Mesendoderm (in vitro differentiated cells): ENCODE measurements at regions not wholly inside any gene's neighbourhood (a gene's known extent, or its start where the extent isn't known, plus 50 kb on each side); places are given as distances from the start of the nearest gene placed in this dataset.

Experiments
- DNase-seq: peaks from one replicate; pipeline ENCODE4 v3.0.0; 2013
- H2AK5ac ChIP-seq: 2 replicates; pipeline ENCODE4 v1.6.1; 2013; ENCODE audit warnings: low read length, inconsistent platforms
- H2BK120ac ChIP-seq: 2 replicates; pipeline ENCODE4 v1.6.1; 2013; ENCODE audit warnings: low read depth, mild to moderate bottlenecking, low read length, moderate library complexity, mixed read lengths
- H2BK15ac ChIP-seq: replicated peaks from 2 replicates; pipeline ENCODE4 v1.6.1; 2013; ENCODE audit warnings: low read depth, mild to moderate bottlenecking, moderate library complexity
- H2BK5ac ChIP-seq: 2 replicates; pipeline ENCODE4 v1.6.1; 2013; ENCODE audit warnings: low read length, inconsistent platforms
- H3K18ac ChIP-seq: 2 replicates; pipeline ENCODE4 v1.6.1; 2013; ENCODE audit warnings: mild to moderate bottlenecking, low read length, mixed read lengths
- H3K23ac ChIP-seq: one replicate; pipeline ENCODE4 v1.6.1; 2013; ENCODE audit warnings: low read length
- H3K27ac ChIP-seq: 2 replicates; pipeline ENCODE4 v1.5.1; 2013; ENCODE audit warnings: low read depth, mild to moderate bottlenecking, inconsistent platforms, low read length, moderate library complexity
- H3K27me3 ChIP-seq: 2 replicates; pipeline ENCODE4 v1.6.1; 2013; ENCODE audit warnings: low read length, control low read depth, mild to moderate bottlenecking, inconsistent platforms; ENCODE audit not compliant: insufficient read depth, poor library complexity
- H3K36me3 ChIP-seq: 2 replicates; pipeline ENCODE4 v1.6.1; 2013; ENCODE audit warnings: low read length, inconsistent platforms; ENCODE audit not compliant: control insufficient read depth, insufficient read depth
- H3K4ac ChIP-seq: one replicate; pipeline ENCODE4 v1.6.1; 2013; ENCODE audit warnings: low read depth, mild to moderate bottlenecking, low read length, moderate library complexity
- H3K4me1 ChIP-seq: 2 replicates; pipeline ENCODE4 v1.6.1; 2013; ENCODE audit warnings: low read depth, low read length, inconsistent platforms; ENCODE audit not compliant: control insufficient read depth
- H3K4me2 ChIP-seq: 2 replicates; pipeline ENCODE4 v1.6.1; 2013; ENCODE audit warnings: low read length
- H3K4me3 ChIP-seq: 2 replicates; pipeline ENCODE4 v1.5.1; 2013; ENCODE audit warnings: mild to moderate bottlenecking, low read length
- H3K56ac ChIP-seq: one replicate; pipeline ENCODE4 v1.6.1; 2013; ENCODE audit warnings: low read length
- H3K79me1 ChIP-seq: 2 replicates; pipeline ENCODE4 v1.6.1; 2013; ENCODE audit warnings: low read length, inconsistent platforms
- H3K79me2 ChIP-seq: 2 replicates; pipeline ENCODE4 v1.6.1; 2013; ENCODE audit warnings: mild to moderate bottlenecking, low read length; ENCODE audit not compliant: control insufficient read depth, insufficient read depth
- H3K9ac ChIP-seq: 2 replicates; pipeline ENCODE4 v1.6.1; 2013; ENCODE audit warnings: low read length, inconsistent platforms
- H4K5ac ChIP-seq: one replicate; pipeline ENCODE4 v1.6.1; 2013; ENCODE audit warnings: low read length
- H4K8ac ChIP-seq: one replicate; pipeline ENCODE4 v1.6.1; 2013; ENCODE audit warnings: low read depth, mild to moderate bottlenecking, control low read depth, low read length, moderate library complexity
- WGBS: extraction: QIAGEN DNeasy Blood & Tissue Kit; methylation state at CpG from one replicate; pipeline ENCODE4 v1.1.7; 2013; ENCODE audit warnings: low lambda C conversion rate, missing lambda C conversion rate; ENCODE audit not compliant: insufficient coverage; ENCODE audit errors: extremely low coverage; 5-methylcytosine and 5-hydroxymethylcytosine counted together

DNA sequence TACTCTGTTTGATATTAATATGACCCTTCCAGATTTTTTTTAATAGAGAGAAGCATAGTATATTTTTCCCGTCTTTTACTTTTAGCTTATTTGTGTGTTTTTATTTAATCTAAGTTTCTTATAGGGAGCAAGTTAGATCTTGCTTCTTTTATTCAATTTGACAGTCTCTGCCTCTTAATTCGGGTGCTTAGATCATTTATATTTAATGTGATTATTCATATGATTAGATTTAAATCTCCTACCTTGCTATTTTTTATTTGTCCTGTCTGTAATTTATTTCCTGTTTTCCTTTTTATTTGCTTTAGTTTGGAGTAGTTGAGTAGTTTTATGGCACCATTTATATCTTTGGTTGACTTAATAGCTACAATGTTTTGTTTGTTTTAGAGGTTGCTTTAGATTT, 66.1 kb downstream of the GJD2 start:
- H3K27me3 ChIP-seq = no peaks in the 10 kb centered on the region
- WGBS = no CpG with 5 or more reads among the region's 2 CpGs
- no peak overlapping the region for H3K4me3 ChIP-seq
- no peak overlapping the region for H3K27ac ChIP-seq
- no peaks in the 10 kb centered on the region for H3K4me1 ChIP-seq
- no peak overlapping the region for H4K8ac ChIP-seq
- H3K79me1 ChIP-seq = no peaks in the 10 kb centered on the region
- H2BK5ac ChIP-seq = no peak overlapping the region
- H3K36me3 ChIP-seq = no peaks in the 10 kb centered on the region
- H4K5ac ChIP-seq = no peak overlapping the region
- no peak overlapping the region for H3K4me2 ChIP-seq
- no peak overlapping the region for H3K4ac ChIP-seq
- H2AK5ac ChIP-seq = no peak overlapping the region
- no peak overlapping the region for H2BK120ac ChIP-seq
- DNase-seq = no peak
- no peaks in the 10 kb centered on the region for H3K79me2 ChIP-seq
- no peak overlapping the region for H3K18ac ChIP-seq
- no peak overlapping the region for H2BK15ac ChIP-seq
- no peak overlapping the region for H3K9ac ChIP-seq
- H3K56ac ChIP-seq = no peak overlapping the region
- H3K23ac ChIP-seq = no peak overlapping the region

DNA sequence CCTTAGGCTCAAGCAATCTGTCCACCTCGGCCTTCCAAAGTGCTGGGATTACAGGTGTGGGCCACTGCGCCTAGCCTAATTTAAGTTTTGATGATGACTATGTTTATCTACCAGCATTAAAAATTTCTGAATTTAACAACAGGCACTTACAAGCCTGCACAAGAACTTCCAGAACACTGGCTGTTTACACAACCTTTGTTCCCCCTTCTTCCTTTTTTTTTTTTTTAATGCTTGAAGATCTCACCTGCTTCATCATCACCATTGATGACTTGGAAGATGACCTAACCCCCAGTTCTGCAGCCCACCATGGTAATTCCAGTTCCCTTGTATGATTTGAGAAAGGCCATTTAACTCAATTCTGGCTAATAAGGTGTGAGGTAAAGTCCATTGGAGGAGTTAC, 70.4 kb downstream of the GJD2 start:
- Histone ChIP-seq H4K8ac (no peak overlapping the region), H3K79me1 (no peaks in the 10 kb centered on the region), H3K36me3 (no peaks in the 10 kb centered on the region), H4K5ac (no peak overlapping the region), H3K23ac (no peak overlapping the region), H3K56ac (no peak overlapping the region), H2AK5ac (no peak overlapping the region), H3K79me2 (no peaks in the 10 kb centered on the region), H2BK5ac (no peak overlapping the region), H2BK15ac (no peak overlapping the region), H3K4me2 (no peak overlapping the region), H3K27me3 (no peaks in the 10 kb centered on the region), H2BK120ac (no peak overlapping the region), H3K18ac (no peak overlapping the region), H3K4ac (no peak overlapping the region), H3K27ac (no peak overlapping the region), H3K9ac (no peak overlapping the region), H3K4me1 (no peaks in the 10 kb centered on the region), H3K4me3 (no peak overlapping the region)
- no peak for DNase-seq
- WGBS = no CpG with 5 or more reads among the region's 2 CpGs

DNA sequence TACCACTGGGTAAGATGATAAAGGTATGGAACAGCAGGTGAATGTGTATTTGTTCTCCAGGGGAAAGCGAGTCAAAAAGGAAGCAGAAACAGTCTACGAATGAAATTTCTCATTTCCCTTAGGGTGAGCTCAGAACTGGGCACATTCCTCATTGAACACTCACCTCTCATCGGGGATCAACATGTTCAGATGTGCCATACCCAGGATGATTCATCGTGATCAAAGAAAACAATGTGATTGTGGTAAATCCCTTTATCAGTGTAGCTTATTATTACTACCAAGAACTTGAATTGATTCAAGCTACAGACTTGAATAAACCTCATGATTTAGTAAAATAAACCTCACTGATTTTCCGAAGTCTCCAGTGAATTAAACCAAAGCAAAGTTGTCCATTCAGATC, 72.1 kb downstream of the GJD2 start:
- H2AK5ac ChIP-seq = no peak overlapping the region
- no peaks in the 10 kb centered on the region for H3K79me1 ChIP-seq
- H2BK5ac ChIP-seq = no peak overlapping the region
- H3K4me1 ChIP-seq = no peaks in the 10 kb centered on the region
- H2BK15ac ChIP-seq = no peak overlapping the region
- no peak overlapping the region for H3K23ac ChIP-seq
- H3K18ac ChIP-seq = no peak overlapping the region
- no peak for DNase-seq
- H3K56ac ChIP-seq = no peak overlapping the region
- H3K79me2 ChIP-seq = no peaks in the 10 kb centered on the region
- H3K4me2 ChIP-seq = no peak overlapping the region
- H3K9ac ChIP-seq = no peak overlapping the region
- H3K4me3 ChIP-seq = no peak overlapping the region
- H3K36me3 ChIP-seq = no peaks in the 10 kb centered on the region
- no peaks in the 10 kb centered on the region for H3K27me3 ChIP-seq
- WGBS = no CpG with 5 or more reads among the region's 5 CpGs
- H3K4ac ChIP-seq = no peak overlapping the region
- no peak overlapping the region for H4K5ac ChIP-seq
- no peak overlapping the region for H3K27ac ChIP-seq
- no peak overlapping the region for H4K8ac ChIP-seq
- H2BK120ac ChIP-seq = no peak overlapping the region

DNA sequence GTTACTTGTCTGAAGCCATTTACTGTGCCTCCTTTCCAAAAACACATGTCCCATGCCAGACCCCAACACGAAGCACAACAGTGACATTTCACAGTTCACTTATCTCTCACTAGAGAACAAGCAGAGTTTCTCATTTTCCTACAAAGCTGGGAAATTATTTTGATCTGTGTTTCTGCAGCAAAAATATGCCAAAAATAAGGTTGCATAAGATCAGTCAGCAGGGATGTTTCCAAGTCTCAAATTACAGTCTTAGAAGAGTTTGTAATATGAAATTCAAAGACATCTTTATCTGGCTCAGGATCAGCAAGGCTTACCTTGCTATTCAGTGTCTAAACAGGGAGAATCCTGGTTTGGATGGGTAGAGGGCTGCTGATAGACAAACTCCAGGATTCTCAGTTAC, 75.5 kb downstream of the GJD2 start:
- Histone ChIP-seq H3K4me2 (no peak overlapping the region), H2BK5ac (no peak overlapping the region), H3K79me2 (no peaks in the 10 kb centered on the region), H2AK5ac (no peak overlapping the region), H3K9ac (no peak overlapping the region), H3K4me3 (no peak overlapping the region), H3K56ac (no peak overlapping the region), H3K4me1 (no peaks in the 10 kb centered on the region), H3K79me1 (no peaks in the 10 kb centered on the region), H4K8ac (no peak overlapping the region), H3K36me3 (no peaks in the 10 kb centered on the region), H4K5ac (no peak overlapping the region), H3K23ac (no peak overlapping the region), H3K27ac (no peak overlapping the region), H2BK15ac (no peak overlapping the region), H3K27me3 (no peaks in the 10 kb centered on the region), H2BK120ac (no peak overlapping the region), H3K18ac (no peak overlapping the region), H3K4ac (no peak overlapping the region)
- DNase-seq = no peak
- WGBS = no CpG with 5 or more reads among the region's 1 CpG

DNA sequence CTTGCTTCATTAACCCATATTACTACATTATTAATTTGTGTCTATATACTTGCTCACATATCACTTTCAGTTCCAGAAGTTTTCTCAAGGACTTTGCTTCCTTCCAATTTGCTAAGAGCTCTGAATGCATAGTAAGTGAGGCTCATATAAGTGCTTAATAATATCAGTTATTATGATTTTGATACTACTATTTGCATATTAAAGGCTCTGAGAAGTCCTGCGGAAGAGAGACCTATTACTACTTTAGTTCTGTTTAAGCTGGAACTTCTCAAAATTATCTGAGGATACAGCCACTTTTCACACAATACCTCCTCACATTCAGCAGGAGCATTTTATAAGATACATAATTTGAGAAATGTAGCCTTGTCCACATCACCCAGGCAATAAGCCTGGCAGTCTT, 81.6 kb downstream of the GJD2 start:
- Histone ChIP-seq H3K27me3 (no peaks in the 10 kb centered on the region), H2BK15ac (no peak overlapping the region), H3K4me2 (no peak overlapping the region), H3K23ac (no peak overlapping the region), H3K4me3 (no peak overlapping the region), H3K79me2 (no peaks in the 10 kb centered on the region), H4K8ac (no peak overlapping the region), H3K36me3 (no peaks in the 10 kb centered on the region), H2AK5ac (no peak overlapping the region), H2BK5ac (no peak overlapping the region), H3K27ac (no peak overlapping the region), H3K18ac (no peak overlapping the region), H2BK120ac (no peak overlapping the region), H3K4me1 (no peaks in the 10 kb centered on the region), H3K4ac (no peak overlapping the region), H3K9ac (no peak overlapping the region), H4K5ac (no peak overlapping the region), H3K56ac (no peak overlapping the region), H3K79me1 (no peaks in the 10 kb centered on the region)
- WGBS = no CpG with 5 or more reads among the region's 1 CpG
- no peak for DNase-seq

DNA sequence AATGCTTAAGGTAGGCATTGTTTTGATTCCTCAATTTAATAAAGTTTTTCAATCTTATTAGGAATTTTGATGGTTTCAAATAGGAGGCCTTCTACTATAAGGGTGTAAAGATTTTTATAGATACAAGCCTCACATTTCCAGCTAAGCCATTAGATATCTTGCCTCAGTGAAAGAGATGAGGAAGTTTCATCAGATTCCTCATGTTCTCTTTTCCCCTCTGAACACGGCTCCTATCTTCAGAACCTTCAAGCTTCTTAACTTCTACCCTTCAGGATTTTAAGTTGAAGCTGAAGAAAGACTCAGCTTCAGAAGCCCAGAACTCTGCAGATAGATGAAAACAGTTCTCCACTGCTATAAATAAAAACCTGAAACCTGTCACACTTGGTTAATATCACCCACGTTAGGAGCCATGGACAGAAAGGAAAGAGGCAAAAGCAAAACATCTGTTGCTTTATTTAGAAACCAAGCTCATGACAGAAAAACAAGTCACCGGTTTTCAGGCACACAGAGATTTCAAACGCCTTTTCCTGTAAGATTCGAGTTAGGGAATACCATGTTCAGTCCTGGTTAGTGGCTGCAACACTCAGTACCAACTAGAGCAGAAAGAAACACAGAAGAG, 82.2 kb upstream of the GOLGA8B start:
- Histone ChIP-seq H3K79me2 (no peaks in the 10 kb centered on the region), H3K4ac (no peak overlapping the region), H3K56ac (no peak overlapping the region), H3K4me1 (no peaks in the 10 kb centered on the region), H3K18ac (no peak overlapping the region), H3K27me3 (no peaks in the 10 kb centered on the region), H4K8ac (no peak overlapping the region), H3K23ac (no peak overlapping the region), H4K5ac (no peak overlapping the region), H2AK5ac (no peak overlapping the region), H3K4me3 (no peak overlapping the region), H2BK15ac (no peak overlapping the region), H2BK120ac (no peak overlapping the region), H3K9ac (no peak overlapping the region), H2BK5ac (no peak overlapping the region), H3K27ac (no peak overlapping the region), H3K4me2 (no peak overlapping the region), H3K36me3 (no peaks in the 10 kb centered on the region), H3K79me1 (no peaks in the 10 kb centered on the region)
- no CpG with 5 or more reads among the region's 5 CpGs for WGBS
- DNase-seq = no peak
